K562 (cell line): ENCODE measurements at regions not wholly inside any gene's neighbourhood (a gene's known extent, or its start where the extent isn't known, plus 50 kb on each side); places are given as distances from the start of the nearest gene placed in this dataset.

Experiments used
- ATAC-seq: fragments of 200-7000 bp; cut with Tn5 transposase; 3 replicates; pipeline ENCODE4 v1.9.1; 2020; ENCODE audit warnings: moderate library complexity
- BruUV-seq: library from RNA; stranded (reverse); fragments of 400-500 nt; replicated peaks from 2 replicates; lab custom pipeline; 2021; lab: Mats Ljungman, UMichigan
- CTCF ChIA-PET: fragments of 300-600 bp; formaldehyde crosslinking; extraction: SDS; loops from one replicate; lab custom pipeline; 2021; ENCODE audit warnings: low intra/inter-chr PET ratio; lab: Yijun Ruan, JAX
- POLR2A ChIA-PET: fragments of 300-600, 350-650 bp; sonication (Branson Sonifier 250); formaldehyde crosslinking; extraction: SDS; loops from one replicate; lab custom pipeline; 2021; ENCODE audit warnings: antibody characterized with exemption, inconsistent platforms; lab: Yijun Ruan, JAX
- DNase-seq, 4 experiments: peaks; one replicate each; pipeline versions ENCODE4 v3.0.0 to v3.0.0-alpha.2; 2011 to 2018; ENCODE audit warnings: low spot score in 3 of 4, mixed read lengths in 3 of 4; ENCODE audit errors: extremely low read depth in 1 of 4
- FAIRE-seq: peaks from 2 replicates; lab custom pipeline; 2011; peaks lifted over from hg19 to GRCh38; lab: Jason Lieb, UNC
- H2AFZ ChIP-seq: 2 replicates; pipeline ENCODE4 v1.6.0; 2011; ENCODE audit warnings: low read depth, low read length, control low read depth, inconsistent platforms
- H3K27ac ChIP-seq: fragments of 200-600 bp; 3 replicates; pipeline ENCODE4 v1.8.0; 2011; ENCODE audit warnings: low read depth, mild to moderate bottlenecking, control low read depth, inconsistent platforms, low read length, moderate library complexity, mixed read lengths; ENCODE audit errors: extremely low read depth
- H3K27me3 ChIP-seq, 2 experiments: fragments of 300-600 bp in 1 of 2; 2 replicates in 1 of 2; 3 replicates in 1 of 2; pipeline versions ENCODE4 v1.6.0 to v1.8.0; 2011; ENCODE audit warnings: inconsistent platforms in 2 of 2, low read length in 2 of 2, mild to moderate bottlenecking in 1 of 2, mixed read lengths in 1 of 2, moderate library complexity in 1 of 2; ENCODE audit not compliant: control insufficient read depth in 2 of 2, insufficient read depth in 2 of 2
- H3K36me3 ChIP-seq: fragments of 300-600 bp; 3 replicates; pipeline ENCODE4 v1.8.0; 2011; ENCODE audit warnings: mild to moderate bottlenecking, low read length, inconsistent platforms; ENCODE audit not compliant: control insufficient read depth, insufficient read depth
- H3K4me1 ChIP-seq, 2 experiments: fragments of 200-600 bp in 1 of 2; replicated peaks in 1 of 2; 2 replicates in 1 of 2; 3 replicates in 1 of 2; pipeline versions ENCODE4 v1.5.1 to v1.8.0; 2011; ENCODE audit warnings: inconsistent platforms in 2 of 2, low read length in 2 of 2, mild to moderate bottlenecking in 1 of 2, mixed read lengths in 1 of 2, moderate library complexity in 1 of 2; ENCODE audit not compliant: control insufficient read depth in 2 of 2, insufficient read depth in 2 of 2
- H3K4me2 ChIP-seq: 2 replicates; pipeline ENCODE4 v1.6.1; 2011; ENCODE audit warnings: low read length, control low read depth, inconsistent platforms, mixed read lengths; ENCODE audit not compliant: insufficient read depth
- H3K4me3 ChIP-seq: fragments of 200-600 bp; sonication (generic), shearing (Covaris generic); 2 replicates; pipeline ENCODE4 v1.5.1; 2016; ENCODE audit warnings: control low read depth, inconsistent platforms
- H3K79me2 ChIP-seq: fragments of 200-600 bp; 3 replicates; pipeline ENCODE4 v1.8.0; 2011; ENCODE audit warnings: low read length, inconsistent platforms; ENCODE audit not compliant: control insufficient read depth, insufficient read depth
- H3K9ac ChIP-seq, 2 experiments: 2 replicates each; pipeline versions ENCODE4 v1.6.0 to v1.6.1; 2011; ENCODE audit warnings: low read depth in 2 of 2, low read length in 2 of 2, control low read depth in 1 of 2, inconsistent platforms in 1 of 2, mild to moderate bottlenecking in 1 of 2, mixed read lengths in 1 of 2; ENCODE audit not compliant: insufficient read depth in 1 of 2
- H3K9me1 ChIP-seq: one replicate; pipeline ENCODE4 v1.6.0; 2011; ENCODE audit warnings: inconsistent platforms, mild to moderate bottlenecking, low read length, moderate library complexity; ENCODE audit not compliant: control insufficient read depth, insufficient read depth
- H3K9me3 ChIP-seq: replicated peaks from 2 replicates; pipeline ENCODE4 v1.5.1; 2011; ENCODE audit warnings: low read depth, low read length, inconsistent platforms; ENCODE audit not compliant: control insufficient read depth, insufficient read depth
- H4K20me1 ChIP-seq: replicated peaks from 2 replicates; pipeline ENCODE4 v1.6.1; 2011; ENCODE audit warnings: low read length, inconsistent platforms, mixed read lengths; ENCODE audit not compliant: control insufficient read depth, insufficient read depth
- ASH1L ChIP-seq: fragments of 450-650 bp; IDR thresholded peaks from 2 replicates; pipeline ENCODE4 v1.6.1; 2018; ENCODE audit warnings: borderline replicate concordance, mild to moderate bottlenecking, low read depth; ENCODE audit not compliant: partially characterized antibody
- POLR2H ChIP-seq: IDR thresholded peaks from 2 replicates; pipeline ENCODE4 v1.6.1; 2016; ENCODE audit warnings: missing genetic modification characterization, low read depth, mild to moderate bottlenecking, control low read depth, missing compliant biosample characterization, moderate library complexity
- WGBS: fragments of 100-300 bp; shearing (Covaris generic); methylation state at CpG from one replicate; pipeline ENCODE4 v1.1.6; 2016; ENCODE audit warnings: low coverage, mixed read lengths; ENCODE audit not compliant: insufficient coverage; ENCODE audit errors: missing lambda C conversion rate; 5-methylcytosine and 5-hydroxymethylcytosine counted together
- in situ Hi-C: fragments of 300-500 bp; cut with MboI; formaldehyde crosslinking; loops from 4 replicates; pipeline ENCODE4 v1.15.0; 2018; ENCODE audit warnings: inconsistent platforms, mixed read lengths
- intact Hi-C: fragments of 100-400 bp; cut with micrococcal nuclease; formaldehyde crosslinking; loops from 2 replicates; pipeline ENCODE4 v1.14.2; 2022
- TF ChIP-seq, protein P1 (sequence below): fragments of 450-650 bp; formaldehyde crosslinking; IDR thresholded peaks from 2 replicates; pipeline ENCODE4 v1.4.0; 2022; ENCODE audit warnings: missing genetic modification characterization

- no peak for FAIRE-seq
These were observed 247.9 kb upstream of the VCX3A start for GRCh38 chrX:6782831-6783230.

More at GRCh38 chrX:6782831-6783230, 247.9 kb upstream of the VCX3A start:
- ChIA-PET POLR2A (no interaction called here), CTCF (no interaction called here)
- H4K20me1 ChIP-seq, result no peaks in the 10 kb centered on the region
- no peak overlapping the region for H3K4me2 ChIP-seq
- in situ Hi-C loops, result no loop called here
- intact Hi-C loops, result no loop called here
- DNase-seq (no peak), ATAC-seq (no peak)
- no peaks in the 10 kb centered on the region for H3K79me2 ChIP-seq
- no peak overlapping the region for H2AFZ ChIP-seq
- no peak overlapping the region for H3K9ac ChIP-seq
- no peak overlapping the region for H3K27ac ChIP-seq
- BruUV-seq, result no TSS peak
- no peaks in the 10 kb centered on the region for H3K4me1 ChIP-seq
- H3K9me3 ChIP-seq, result no peaks in the 10 kb centered on the region
- WGBS, result 0% methylated on average over 5 of the region's 5 CpGs
- H3K27me3 ChIP-seq, result no peaks in the 10 kb centered on the region
- TF ChIP-seq POLR2H (tag), result no peak
- TF ChIP-seq ASH1L, result no peak
- TF ChIP-seq, protein P1, sequence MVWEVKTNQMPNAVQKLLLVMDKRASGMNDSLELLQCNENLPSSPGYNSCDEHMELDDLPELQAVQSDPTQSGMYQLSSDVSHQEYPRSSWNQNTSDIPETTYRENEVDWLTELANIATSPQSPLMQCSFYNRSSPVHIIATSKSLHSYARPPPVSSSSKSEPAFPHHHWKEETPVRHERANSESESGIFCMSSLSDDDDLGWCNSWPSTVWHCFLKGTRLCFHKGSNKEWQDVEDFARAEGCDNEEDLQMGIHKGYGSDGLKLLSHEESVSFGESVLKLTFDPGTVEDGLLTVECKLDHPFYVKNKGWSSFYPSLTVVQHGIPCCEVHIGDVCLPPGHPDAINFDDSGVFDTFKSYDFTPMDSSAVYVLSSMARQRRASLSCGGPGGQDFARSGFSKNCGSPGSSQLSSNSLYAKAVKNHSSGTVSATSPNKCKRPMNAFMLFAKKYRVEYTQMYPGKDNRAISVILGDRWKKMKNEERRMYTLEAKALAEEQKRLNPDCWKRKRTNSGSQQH (CRISPR knock-in tag), result no peak
- no peak overlapping the region for H3K4me3 ChIP-seq
- H3K9me1 ChIP-seq, result no peaks in the 10 kb centered on the region
- no peaks in the 10 kb centered on the region for H3K36me3 ChIP-seq
